ENCODE measurements at regions not wholly inside any gene's neighbourhood (a gene's known extent, or its start where the extent isn't known, plus 50 kb on each side); places are given as distances from the start of the nearest gene placed in this dataset.
A peak's percentile ranks its signal among the peaks of the same experiment; 100 is the strongest.

GRCh38 chr9:129421371-129421770, 199.5 kb downstream of the C9orf50 start:
- peaks cover 40% of the 10 kb centered on the region for H3K4me1 Mint-ChIP-seq
- no peak for TF ChIP-seq CTCF (conservative IDR thresholded peaks at IDR 0.05)
- no peak for DNase-seq (ENCODE audit: low read depth, low spot score)
- no peaks in the 10 kb centered on the region for H3K36me3 Mint-ChIP-seq (ENCODE audit: low read depth)
- H3K9me3 Mint-ChIP-seq: no peaks in the 10 kb centered on the region
- no peak overlapping the region for H3K4me3 Mint-ChIP-seq
- no peak overlapping the region for H3K27ac Mint-ChIP-seq (ENCODE audit: unreplicated experiment)
- H3K27me3 Mint-ChIP-seq (ENCODE audit: low read depth): no peaks in the 10 kb centered on the region

GRCh38 chr9:129420721-129421120, 200.2 kb downstream of the C9orf50 start:
- TF ChIP-seq CTCF (conservative IDR thresholded peaks at IDR 0.05): no peak
- H3K36me3 Mint-ChIP-seq (ENCODE audit: low read depth): no peaks in the 10 kb centered on the region
- no peaks in the 10 kb centered on the region for H3K27me3 Mint-ChIP-seq (ENCODE audit: low read depth)
- no peak overlapping the region for H3K27ac Mint-ChIP-seq (ENCODE audit: unreplicated experiment)
- peaks cover 46% of the 10 kb centered on the region for H3K4me1 Mint-ChIP-seq
- H3K4me3 Mint-ChIP-seq: no peak overlapping the region
- no peaks in the 10 kb centered on the region for H3K9me3 Mint-ChIP-seq
- DNase-seq (ENCODE audit: low read depth, low spot score): no peak

GRCh38 chr9:129419382-129419899, 201.5 kb downstream of the C9orf50 start:
- TF ChIP-seq CTCF (conservative IDR thresholded peaks at IDR 0.05): no peak
- no peak for DNase-seq (ENCODE audit: low read depth, low spot score)
- no peaks in the 10 kb centered on the region for H3K9me3 Mint-ChIP-seq
- H3K4me1 Mint-ChIP-seq: peaks cover 50% of the 10 kb centered on the region
- H3K27me3 Mint-ChIP-seq (ENCODE audit: low read depth): no peaks in the 10 kb centered on the region
- no peaks in the 10 kb centered on the region for H3K36me3 Mint-ChIP-seq (ENCODE audit: low read depth)
- H3K4me3 Mint-ChIP-seq: no peak overlapping the region
- no peak overlapping the region for H3K27ac Mint-ChIP-seq (ENCODE audit: unreplicated experiment)

GRCh38 chr9:129418451-129418850, 202.4 kb downstream of the C9orf50 start:
- H3K36me3 Mint-ChIP-seq (ENCODE audit: low read depth): no peaks in the 10 kb centered on the region

GRCh38 chr9:129416821-129417539, 203.9 kb downstream of the C9orf50 start:
- DNase-seq (ENCODE audit: low read depth, low spot score): no peak
- no peaks in the 10 kb centered on the region for H3K27me3 Mint-ChIP-seq (ENCODE audit: low read depth)
- H3K4me1 Mint-ChIP-seq: peaks cover 51% of the 10 kb centered on the region
- TF ChIP-seq CTCF (conservative IDR thresholded peaks at IDR 0.05): no peak
- peak overlapping the region; percentile 35 for H3K27ac Mint-ChIP-seq (ENCODE audit: unreplicated experiment)
- no peaks in the 10 kb centered on the region for H3K36me3 Mint-ChIP-seq (ENCODE audit: low read depth)
- H3K4me3 Mint-ChIP-seq: peak overlapping the region; percentile 83
- H3K9me3 Mint-ChIP-seq: no peaks in the 10 kb centered on the region

More at GRCh38 chr9:129418451-129418850, 202.4 kb downstream of the C9orf50 start:
- no peak for TF ChIP-seq CTCF (conservative IDR thresholded peaks at IDR 0.05)
- Mint-ChIP-seq H3K4me3 (no peak overlapping the region), H3K27me3 (ENCODE audit: low read depth) (no peaks in the 10 kb centered on the region), H3K4me1 (peaks cover 48% of the 10 kb centered on the region), H3K9me3 (no peaks in the 10 kb centered on the region), H3K27ac (ENCODE audit: unreplicated experiment) (no peak overlapping the region)
- no peak for DNase-seq (ENCODE audit: low read depth, low spot score)
